HCT116 (cell line): ENCODE measurements at regions not wholly inside any gene's neighbourhood (a gene's known extent, or its start where the extent isn't known, plus 50 kb on each side); places are given as distances from the start of the nearest gene placed in this dataset.

Experiments
- ATF3 ChIP-seq: IDR thresholded peaks from 2 replicates; pipeline ENCODE4 v1.6.1; 2012
- CEBPB ChIP-seq: IDR thresholded peaks from 2 replicates; pipeline ENCODE4 v1.6.1; 2012; ENCODE audit warnings: low read depth
- CTCF ChIP-seq, 3 experiments: fragments of 200-600 bp in 1 of 3; sonication (generic) in 1 of 3; IDR thresholded peaks in 2 of 3; conservative IDR thresholded peaks in 1 of 3; 2 replicates each; pipeline ENCODE4 v1.5.1; 2012 to 2017; ENCODE audit warnings: low read depth in 2 of 3, low read length in 2 of 3, antibody characterized with exemption in 1 of 3, borderline replicate concordance in 1 of 3, control low read depth in 1 of 3, mild to moderate bottlenecking in 1 of 3, mixed read lengths in 1 of 3, mixed run types in 1 of 3, moderate library complexity in 1 of 3; ENCODE audit not compliant: insufficient read depth in 1 of 3
- EZH2 ChIP-seq: fragments of 200-600 bp; sonication (generic); IDR thresholded peaks from 2 replicates; pipeline ENCODE4 v1.6.1; 2017; ENCODE audit warnings: antibody characterized with exemption, mixed run types
- POLR2A ChIP-seq: IDR thresholded peaks from 2 replicates; pipeline ENCODE4 v1.7.0; 2011; ENCODE audit warnings: borderline replicate concordance; ENCODE audit not compliant: insufficient read depth, insufficient read length; ENCODE audit errors: extremely low read depth
- REST ChIP-seq: IDR thresholded peaks from 2 replicates; pipeline ENCODE4 v1.6.1; 2012; ENCODE audit warnings: low read depth
- SP1 ChIP-seq: IDR thresholded peaks from 2 replicates; pipeline ENCODE4 v1.6.1; 2012; ENCODE audit warnings: low read depth
- TCF7L2 ChIP-seq: IDR thresholded peaks from 2 replicates; pipeline ENCODE4 v1.7.0; 2011; ENCODE audit warnings: borderline replicate concordance, inconsistent platforms; ENCODE audit not compliant: insufficient read depth, insufficient read length; ENCODE audit errors: extremely low read depth
- YY1 ChIP-seq: IDR thresholded peaks from 2 replicates; pipeline ENCODE4 v1.6.1; 2011; ENCODE audit warnings: low read length, low read depth, moderate library complexity, mild to moderate bottlenecking; ENCODE audit not compliant: insufficient replicate concordance; ENCODE audit errors: extremely low read depth

- TF ChIP-seq ATF3 (no peak), CTCF (IDR thresholded peaks at IDR 0.05 in 2 of 3, conservative IDR thresholded peaks at IDR 0.05 in 1 of 3; ENCODE audit: borderline replicate concordance in 1 of 3, insufficient read depth in 1 of 3, low read depth in 2 of 3, low read length in 2 of 3) (no peak), POLR2A (no peak), YY1 (no peak), EZH2 (no peak), SP1 (no peak), TCF7L2 (no peak), CEBPB (no peak), REST (no peak)
Observed at GRCh38 chr3:165279471-165279870, 83.3 kb upstream of the SLITRK3 start.
